GM12873 (cell line): ENCODE measurements at regions not wholly inside any gene's neighbourhood (a gene's known extent, or its start where the extent isn't known, plus 50 kb on each side); places are given as distances from the start of the nearest gene placed in this dataset.

Experiments
- TF ChIP-seq, protein P1 (sequence below): IDR thresholded peaks from 2 replicates; pipeline ENCODE4 v1.5.1; 2012; ENCODE audit warnings: low read depth, mild to moderate bottlenecking, moderate library complexity, low read length, control low read depth; ENCODE audit not compliant: insufficient read depth; ENCODE audit errors: missing control alignments

GRCh38 chr3:193939527-193939926 lies 196.4 kb upstream of the HES1 start:
- TF ChIP-seq, protein P1, sequence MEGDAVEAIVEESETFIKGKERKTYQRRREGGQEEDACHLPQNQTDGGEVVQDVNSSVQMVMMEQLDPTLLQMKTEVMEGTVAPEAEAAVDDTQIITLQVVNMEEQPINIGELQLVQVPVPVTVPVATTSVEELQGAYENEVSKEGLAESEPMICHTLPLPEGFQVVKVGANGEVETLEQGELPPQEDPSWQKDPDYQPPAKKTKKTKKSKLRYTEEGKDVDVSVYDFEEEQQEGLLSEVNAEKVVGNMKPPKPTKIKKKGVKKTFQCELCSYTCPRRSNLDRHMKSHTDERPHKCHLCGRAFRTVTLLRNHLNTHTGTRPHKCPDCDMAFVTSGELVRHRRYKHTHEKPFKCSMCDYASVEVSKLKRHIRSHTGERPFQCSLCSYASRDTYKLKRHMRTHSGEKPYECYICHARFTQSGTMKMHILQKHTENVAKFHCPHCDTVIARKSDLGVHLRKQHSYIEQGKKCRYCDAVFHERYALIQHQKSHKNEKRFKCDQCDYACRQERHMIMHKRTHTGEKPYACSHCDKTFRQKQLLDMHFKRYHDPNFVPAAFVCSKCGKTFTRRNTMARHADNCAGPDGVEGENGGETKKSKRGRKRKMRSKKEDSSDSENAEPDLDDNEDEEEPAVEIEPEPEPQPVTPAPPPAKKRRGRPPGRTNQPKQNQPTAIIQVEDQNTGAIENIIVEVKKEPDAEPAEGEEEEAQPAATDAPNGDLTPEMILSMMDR, result no peak

- TF ChIP-seq, protein P1, result no peak
Measured at GRCh38 chr3:193940526-193940925, 195.4 kb upstream of the HES1 start.

DNA sequence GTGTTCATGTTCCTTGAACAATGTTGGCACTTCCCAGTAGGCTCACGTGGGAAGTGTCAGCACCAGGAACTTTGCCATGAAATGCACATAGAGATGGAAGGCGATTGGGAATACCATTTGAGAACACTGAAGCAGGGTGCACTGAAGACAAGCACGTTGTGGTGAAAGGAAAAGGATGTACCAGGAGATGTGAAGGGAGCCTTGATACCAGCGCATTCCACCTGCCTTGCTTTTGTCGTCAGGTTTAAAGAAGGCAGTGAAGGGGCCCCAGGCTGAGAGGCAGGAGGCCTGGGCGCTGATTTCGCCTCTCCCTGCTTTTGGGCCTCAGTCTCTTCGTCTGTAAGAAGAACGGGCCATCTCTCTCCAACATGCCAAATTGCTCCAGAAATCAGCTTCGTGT lies 194.5 kb upstream of the HES1 start:
- TF ChIP-seq, protein P1, result no peak

DNA sequence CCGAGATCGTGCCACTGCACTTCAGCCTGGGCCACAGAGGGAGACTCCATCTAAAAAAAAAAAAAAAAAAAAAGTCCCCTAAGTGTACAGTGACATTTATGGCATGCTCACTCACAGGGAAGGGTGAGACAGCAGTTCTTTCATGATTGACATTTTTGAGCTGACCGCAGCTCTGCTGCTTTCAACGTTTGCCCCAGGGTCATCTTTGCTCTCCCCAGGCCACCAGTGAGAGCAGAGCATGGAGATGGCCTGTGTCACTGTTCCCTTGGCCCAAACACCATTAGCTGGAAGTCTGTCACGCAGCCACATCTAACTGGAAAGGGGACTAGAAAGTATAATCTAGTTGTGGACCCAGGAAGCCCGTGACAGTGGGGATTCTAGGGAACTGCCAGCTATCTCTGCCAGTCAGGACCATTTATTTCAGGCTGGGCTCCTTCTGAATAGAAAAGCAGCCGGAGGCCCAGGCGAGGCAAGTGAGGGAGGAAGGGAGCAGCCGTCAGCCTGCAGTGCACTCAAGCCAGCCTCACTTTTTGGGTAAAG lies 193.4 kb upstream of the HES1 start:
- TF ChIP-seq, protein P1, result no peak

- TF ChIP-seq, protein P1, result no peak
Measured at GRCh38 chr3:193943200-193943599, 192.7 kb upstream of the HES1 start.

DNA sequence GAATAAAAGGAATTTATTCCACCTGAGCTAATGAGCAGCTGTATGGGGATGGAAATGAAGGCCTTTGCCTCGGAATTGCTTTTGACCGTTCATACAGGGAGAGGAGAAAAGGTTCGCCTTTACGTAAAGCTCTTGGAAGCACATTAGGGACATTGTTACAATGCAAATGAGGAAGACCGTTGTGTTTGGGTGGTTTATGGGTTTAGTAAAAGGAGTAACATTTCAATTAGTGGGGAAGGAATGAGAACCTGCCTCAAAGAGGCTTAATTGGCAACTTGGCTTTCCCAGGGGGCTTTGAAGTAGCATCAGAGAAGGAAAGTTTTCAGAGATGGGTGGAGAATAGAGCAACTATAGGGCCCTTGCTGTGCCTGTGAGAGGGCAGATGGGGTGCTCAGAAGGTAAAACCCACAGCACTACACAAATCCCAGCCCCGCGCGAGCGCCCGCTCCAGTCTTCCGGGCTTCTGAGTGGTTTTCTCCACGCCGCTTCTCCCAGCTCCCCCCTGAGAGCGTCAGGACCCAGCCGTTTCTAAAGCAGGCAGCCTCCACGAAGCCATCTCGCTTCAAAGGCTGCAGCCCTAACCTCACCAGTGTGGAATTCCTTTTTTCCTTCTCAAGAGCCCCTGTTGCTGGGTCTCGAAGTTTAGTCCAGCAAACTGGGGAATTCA lies 192.0 kb upstream of the HES1 start:
- TF ChIP-seq, protein P1, result no peak

DNA sequence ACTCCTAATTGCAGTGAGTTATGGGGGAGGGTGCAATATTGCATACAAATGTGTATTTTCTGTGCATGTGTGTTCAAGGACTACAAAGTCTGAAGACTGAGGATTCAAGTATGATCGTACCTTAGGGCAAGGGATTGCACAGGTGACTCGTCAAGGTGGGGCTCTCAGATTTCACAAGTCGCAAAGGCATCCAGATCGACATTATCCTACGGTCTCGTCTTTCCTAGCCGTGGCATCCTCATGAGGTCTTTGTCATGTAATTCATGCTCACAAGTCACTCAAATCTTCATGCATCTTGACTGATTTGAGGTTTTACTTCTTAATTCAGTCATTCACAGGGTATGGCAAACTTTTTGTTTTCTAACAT lies 191.4 kb upstream of the HES1 start:
- TF ChIP-seq, protein P1, result no peak
